ENCODE measurements at regions not wholly inside any gene's neighbourhood (a gene's known extent, or its start where the extent isn't known, plus 50 kb on each side); places are given as distances from the start of the nearest gene placed in this dataset.
"Not testable (repeated sequence)": the region's sequence is repeated elsewhere in the genome, so short reads cannot be mapped to it uniquely, and the experiment has no call there.

DNA sequence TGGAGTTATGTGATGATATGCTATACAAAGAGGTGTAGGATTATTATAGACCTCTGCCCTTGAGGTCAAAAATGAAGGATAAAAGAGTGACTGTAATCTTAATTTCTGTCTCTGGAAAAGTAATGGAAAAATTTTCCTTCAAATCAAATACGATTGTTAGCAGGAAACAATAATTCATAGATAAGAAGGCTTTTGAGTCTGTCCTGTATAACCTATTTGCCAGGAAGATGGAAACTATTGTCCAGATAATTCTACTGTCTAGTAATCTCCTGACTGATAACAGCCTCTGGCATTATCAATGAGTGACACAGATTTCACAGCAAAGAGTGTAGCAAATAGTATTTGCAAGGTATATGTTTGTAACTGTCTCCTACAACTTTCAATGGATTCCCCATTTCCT, 307.8 kb downstream of the MTX2 start:
- no peak for FAIRE-seq
- Histone ChIP-seq H3K9me3 (ENCODE audit: control insufficient read depth in 2 of 3, insufficient read depth in 1 of 3, low read length in 3 of 3) (no peaks in the 10 kb centered on the region), H3K36me3 (ENCODE audit: control insufficient read depth in 2 of 3, insufficient read depth in 3 of 3, low read length in 3 of 3) (no peaks in the 10 kb centered on the region), H3K4me3 (ENCODE audit: low read length in 3 of 3) (no peak overlapping the region), H3K4me1 (ENCODE audit: control insufficient read depth in 2 of 3, insufficient read depth in 2 of 3, low read depth in 1 of 3, low read length in 3 of 3) (peaks cover 0 to 2% (median 0%) of the 10 kb centered on the region in 3 donors), H3K27ac (ENCODE audit: low read depth in 2 of 2, low read length in 2 of 2) (no peak overlapping the region), H3K27me3 (ENCODE audit: control insufficient read depth, insufficient read depth, low read length) (no peaks in the 10 kb centered on the region), H3K9ac (ENCODE audit: low read length in 3 of 3) (no peak overlapping the region)
- intact Hi-C loops (cut with DNase I): no loop called here
- no peak for TF ChIP-seq CTCF (IDR thresholded peaks at IDR 0.05; ENCODE audit: borderline replicate concordance, extremely low read depth, insufficient read depth)
- no peak for DNase-seq

- H3K4me1 ChIP-seq (ENCODE audit: control insufficient read depth in 2 of 3, insufficient read depth in 2 of 3, low read depth in 1 of 3, low read length in 3 of 3); H3K27me3 ChIP-seq (ENCODE audit: control insufficient read depth, insufficient read depth, low read length); H3K9me3 ChIP-seq (ENCODE audit: control insufficient read depth in 2 of 3, insufficient read depth in 1 of 3, low read length in 3 of 3); H3K27ac ChIP-seq (ENCODE audit: low read depth in 2 of 2, low read length in 2 of 2); H3K9ac ChIP-seq (ENCODE audit: low read length in 3 of 3); H3K36me3 ChIP-seq (ENCODE audit: control insufficient read depth in 2 of 3, insufficient read depth in 3 of 3, low read length in 3 of 3); FAIRE-seq; H3K4me3 ChIP-seq (ENCODE audit: low read length in 3 of 3); intact Hi-C loops (cut with DNase I); DNase-seq: not testable (repeated sequence)
These were observed 309.1 kb downstream of the MTX2 start for GRCh38 chr2:176578292-176578691.

DNA sequence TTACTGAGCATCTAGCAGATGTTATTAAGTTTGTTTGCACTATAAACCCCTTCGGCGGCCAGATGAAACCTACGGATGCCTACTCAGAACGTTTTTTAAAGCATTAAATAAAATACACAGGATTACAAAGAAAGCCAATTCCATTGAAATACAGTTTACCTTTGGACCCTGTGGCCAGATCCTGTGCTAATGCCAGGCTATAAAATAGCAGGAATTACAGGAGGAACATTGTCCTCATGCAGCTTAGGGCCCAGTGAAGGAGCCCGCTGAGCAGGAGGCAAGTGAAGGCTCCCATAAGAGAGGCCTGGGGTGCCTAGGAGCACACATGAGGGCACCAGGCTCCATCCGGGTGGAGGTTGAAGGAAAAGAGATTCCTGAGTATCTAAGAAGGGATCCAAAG, 310.4 kb downstream of the MTX2 start:
- intact Hi-C loops (cut with DNase I): no loop called here
- TF ChIP-seq CTCF (IDR thresholded peaks at IDR 0.05; ENCODE audit: borderline replicate concordance, extremely low read depth, insufficient read depth): no peak
- FAIRE-seq (no peak), DNase-seq (no peak)
- no peak overlapping the region for H3K9ac ChIP-seq (ENCODE audit: low read length in 3 of 3)
- no peaks in the 10 kb centered on the region for H3K27me3 ChIP-seq (ENCODE audit: control insufficient read depth, insufficient read depth, low read length)
- H3K27ac ChIP-seq (ENCODE audit: low read depth in 2 of 2, low read length in 2 of 2): no peak overlapping the region
- no peaks in the 10 kb centered on the region for H3K9me3 ChIP-seq (ENCODE audit: control insufficient read depth in 2 of 3, insufficient read depth in 1 of 3, low read length in 3 of 3)
- H3K4me3 ChIP-seq (ENCODE audit: low read length in 3 of 3): no peak overlapping the region
- no peaks in the 10 kb centered on the region for H3K36me3 ChIP-seq (ENCODE audit: control insufficient read depth in 2 of 3, insufficient read depth in 3 of 3, low read length in 3 of 3)
- peaks cover 0 to 3% (median 0%) of the 10 kb centered on the region in 3 donors for H3K4me1 ChIP-seq (ENCODE audit: control insufficient read depth in 2 of 3, insufficient read depth in 2 of 3, low read depth in 1 of 3, low read length in 3 of 3)

DNA sequence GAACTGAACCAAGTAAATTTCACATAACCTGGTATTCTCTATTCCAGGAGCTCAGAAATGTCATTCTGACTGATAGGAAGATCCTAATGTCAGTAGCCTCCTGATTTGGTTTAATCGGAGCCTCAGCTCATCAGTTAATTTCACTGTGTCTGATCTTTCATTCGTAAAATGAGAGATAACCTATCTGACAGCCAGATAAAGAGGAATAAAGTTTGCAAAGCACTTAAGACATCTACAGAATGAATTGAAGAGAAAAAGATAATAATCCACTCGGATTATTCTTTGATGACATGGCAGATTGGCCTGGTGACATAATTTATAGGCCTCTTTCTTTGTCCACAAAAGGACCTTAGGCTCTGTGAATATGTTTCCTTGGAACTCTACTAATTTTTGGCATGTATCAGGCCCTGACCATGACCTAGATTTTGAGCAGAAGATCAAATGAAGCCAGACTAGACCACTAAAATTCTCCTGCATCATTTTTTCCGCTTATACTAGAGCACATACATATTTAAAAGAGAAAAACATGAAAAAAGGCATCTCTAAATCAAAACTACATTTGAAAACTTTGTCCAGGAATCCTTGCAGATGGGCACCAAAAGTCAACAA, 312.4 kb downstream of the MTX2 start:
- Histone ChIP-seq H3K36me3 (ENCODE audit: control insufficient read depth in 2 of 3, insufficient read depth in 3 of 3, low read length in 3 of 3) (no peaks in the 10 kb centered on the region), H3K27me3 (ENCODE audit: control insufficient read depth, insufficient read depth, low read length) (no peaks in the 10 kb centered on the region), H3K27ac (ENCODE audit: low read depth in 2 of 2, low read length in 2 of 2) (no peak overlapping the region), H3K9ac (ENCODE audit: low read length in 3 of 3) (no peak overlapping the region), H3K9me3 (ENCODE audit: control insufficient read depth in 2 of 3, insufficient read depth in 1 of 3, low read length in 3 of 3) (no peaks in the 10 kb centered on the region), H3K4me3 (ENCODE audit: low read length in 3 of 3) (no peak overlapping the region), H3K4me1 (ENCODE audit: control insufficient read depth in 2 of 3, insufficient read depth in 2 of 3, low read depth in 1 of 3, low read length in 3 of 3) (peaks cover 0 to 3% (median 0%) of the 10 kb centered on the region in 3 donors)
- DNase-seq: no peak
- no peak for FAIRE-seq
- intact Hi-C loops (cut with DNase I): no loop called here
- TF ChIP-seq CTCF (IDR thresholded peaks at IDR 0.05; ENCODE audit: borderline replicate concordance, extremely low read depth, insufficient read depth): no peak
